H9 (cell line): ENCODE measurements at regions not wholly inside any gene's neighbourhood (a gene's known extent, or its start where the extent isn't known, plus 50 kb on each side); places are given as distances from the start of the nearest gene placed in this dataset.

Source experiments
- DNase-seq: peaks from one replicate; pipeline ENCODE4 v3.0.0-alpha.2; 2017
- H2AFZ ChIP-seq: one replicate; pipeline ENCODE4 v1.6.1; 2013; ENCODE audit warnings: mild to moderate bottlenecking, low read length, control low read depth, moderate library complexity
- H2AK5ac ChIP-seq: 2 replicates; pipeline ENCODE4 v1.6.1; 2013; ENCODE audit warnings: low read length, control low read depth, mixed read lengths; ENCODE audit not compliant: insufficient read length
- H2BK120ac ChIP-seq: one replicate; pipeline ENCODE4 v1.6.1; 2013; ENCODE audit warnings: low read depth, mild to moderate bottlenecking, low read length, control low read depth, inconsistent platforms; ENCODE audit not compliant: poor library complexity, severe bottlenecking
- H2BK12ac ChIP-seq: 2 replicates; pipeline ENCODE4 v1.6.1; 2013; ENCODE audit warnings: low read length, control low read depth, mixed read lengths, low read depth; ENCODE audit not compliant: insufficient read length
- H2BK15ac ChIP-seq: 2 replicates; pipeline ENCODE4 v1.6.1; 2013; ENCODE audit warnings: low read depth, low read length, control low read depth
- H2BK20ac ChIP-seq: one replicate; pipeline ENCODE4 v1.6.1; 2013; ENCODE audit warnings: low read depth, mild to moderate bottlenecking, low read length, control low read depth, inconsistent platforms; ENCODE audit not compliant: poor library complexity, severe bottlenecking
- H2BK5ac ChIP-seq: 2 replicates; pipeline ENCODE4 v1.6.1; 2013; ENCODE audit warnings: low read length, control low read depth, mixed read lengths; ENCODE audit not compliant: insufficient read length
- H3K14ac ChIP-seq: 2 replicates; pipeline ENCODE4 v1.6.1; 2013; ENCODE audit warnings: low read length, control low read depth; ENCODE audit not compliant: insufficient read depth
- H3K18ac ChIP-seq: 2 replicates; pipeline ENCODE4 v1.6.1; 2013; ENCODE audit warnings: low read depth, mild to moderate bottlenecking, mixed read lengths, low read length, control low read depth; ENCODE audit not compliant: insufficient read length
- H3K23ac ChIP-seq: 2 replicates; pipeline ENCODE4 v1.6.1; 2013; ENCODE audit warnings: low read length, control low read depth, mixed read lengths, low read depth; ENCODE audit not compliant: insufficient read length
- H3K23me2 ChIP-seq: 2 replicates; pipeline ENCODE4 v1.6.1; 2013; ENCODE audit warnings: low read depth, mild to moderate bottlenecking, mixed read lengths, low read length, control low read depth; ENCODE audit not compliant: insufficient read length, poor library complexity, severe bottlenecking
- H3K27ac ChIP-seq: 2 replicates; pipeline ENCODE4 v1.5.1; 2013; ENCODE audit warnings: low read length, control low read depth, mixed read lengths, low read depth; ENCODE audit not compliant: insufficient read length
- H3K27me3 ChIP-seq: 2 replicates; pipeline ENCODE4 v1.6.1; 2013; ENCODE audit warnings: low read length, control low read depth, inconsistent platforms; ENCODE audit not compliant: insufficient read depth
- H3K4ac ChIP-seq: 2 replicates; pipeline ENCODE4 v1.6.1; 2013; ENCODE audit warnings: low read depth, mild to moderate bottlenecking, control low read depth, inconsistent platforms, low read length, moderate library complexity
- H3K4me1 ChIP-seq: 2 replicates; pipeline ENCODE4 v1.6.1; 2013; ENCODE audit warnings: low read length, control low read depth, inconsistent platforms; ENCODE audit not compliant: insufficient read depth
- H3K4me2 ChIP-seq: 2 replicates; pipeline ENCODE4 v1.6.1; 2013; ENCODE audit warnings: low read length, control low read depth, mixed read lengths; ENCODE audit not compliant: insufficient read length, insufficient read depth
- H3K56ac ChIP-seq: 2 replicates; pipeline ENCODE4 v1.6.1; 2013; ENCODE audit warnings: low read depth, mild to moderate bottlenecking, mixed read lengths, low read length, control low read depth; ENCODE audit not compliant: insufficient read length
- H3K79me1 ChIP-seq: 2 replicates; pipeline ENCODE4 v1.6.1; 2013; ENCODE audit warnings: low read depth, mild to moderate bottlenecking, moderate library complexity, low read length, control low read depth, inconsistent platforms; ENCODE audit not compliant: insufficient read depth, poor library complexity, severe bottlenecking
- H3K79me2 ChIP-seq: 2 replicates; pipeline ENCODE4 v1.6.1; 2013; ENCODE audit warnings: low read length, control low read depth, inconsistent platforms; ENCODE audit not compliant: insufficient read depth
- H3K9ac ChIP-seq: 2 replicates; pipeline ENCODE4 v1.6.1; 2013; ENCODE audit warnings: low read length, control low read depth, mixed read lengths; ENCODE audit not compliant: insufficient read length; ENCODE audit errors: extremely low read depth
- H3K9me3 ChIP-seq: one replicate; pipeline ENCODE4 v1.6.1; 2013; ENCODE audit warnings: low read depth, low read length, inconsistent platforms; ENCODE audit not compliant: control insufficient read depth
- H3T11ph ChIP-seq: one replicate; pipeline ENCODE4 v1.6.1; 2013; ENCODE audit warnings: mild to moderate bottlenecking, low read length, control low read depth, inconsistent platforms
- H4K20me1 ChIP-seq: one replicate; pipeline ENCODE4 v1.6.1; 2013; ENCODE audit not compliant: control insufficient read depth, insufficient read length, insufficient read depth
- H4K5ac ChIP-seq: 2 replicates; pipeline ENCODE4 v1.6.1; 2013; ENCODE audit warnings: low read depth, mild to moderate bottlenecking, mixed read lengths, low read length, control low read depth; ENCODE audit not compliant: insufficient read length
- H4K8ac ChIP-seq: replicated peaks from 2 replicates; pipeline ENCODE4 v1.6.1; 2013; ENCODE audit warnings: low read length, control low read depth, mixed read lengths, low read depth; ENCODE audit not compliant: insufficient read length
- H4K91ac ChIP-seq: 2 replicates; pipeline ENCODE4 v1.6.1; 2013; ENCODE audit warnings: low read depth, mild to moderate bottlenecking, moderate library complexity, mixed read lengths, low read length, control low read depth; ENCODE audit not compliant: insufficient read length
- H3K27ac Mint-ChIP-seq, 3 experiments: 2 replicates in 2 of 3; 3 replicates in 1 of 3; pipeline ENCODE4 v1.8.0; 2020 to 2021; ENCODE audit warnings: mixed read lengths in 3 of 3, mild to moderate bottlenecking in 1 of 3, moderate library complexity in 1 of 3
- H3K27me3 Mint-ChIP-seq: 2 replicates; pipeline ENCODE4 v1.8.0; 2021; ENCODE audit warnings: low read depth, mild to moderate bottlenecking, moderate library complexity, mixed read lengths
- H3K36me3 Mint-ChIP-seq, 3 experiments: 2 replicates in 2 of 3; 3 replicates in 1 of 3; pipeline ENCODE4 v1.8.0; 2020 to 2021; ENCODE audit warnings: low read depth in 3 of 3, mixed read lengths in 3 of 3; ENCODE audit not compliant: insufficient read depth in 1 of 3
- H3K4me1 Mint-ChIP-seq, 2 experiments: 2 replicates each; pipeline ENCODE4 v1.8.0; 2020; ENCODE audit warnings: mixed read lengths in 2 of 2
- H3K4me3 Mint-ChIP-seq, 2 experiments: 2 replicates in 1 of 2; 3 replicates in 1 of 2; pipeline ENCODE4 v1.8.0; 2020 to 2021; ENCODE audit warnings: mild to moderate bottlenecking in 2 of 2, mixed read lengths in 2 of 2, moderate library complexity in 1 of 2
- H3K9me3 Mint-ChIP-seq, 2 experiments: 2 replicates in 1 of 2; 3 replicates in 1 of 2; pipeline ENCODE4 v1.8.0; 2020; ENCODE audit warnings: mild to moderate bottlenecking in 2 of 2, mixed read lengths in 2 of 2, moderate library complexity in 1 of 2
- WGBS: extraction: QIAGEN DNeasy Blood & Tissue Kit; methylation state at CpG from one replicate; pipeline ENCODE4 v1.1.7; 2013; ENCODE audit warnings: missing lambda C conversion rate, low lambda C conversion rate, mixed read lengths; ENCODE audit not compliant: insufficient read length; ENCODE audit errors: extremely low coverage; 5-methylcytosine and 5-hydroxymethylcytosine counted together
- TF ChIP-seq, protein P1 (sequence below): fragments of 200-600 bp; sonication (generic); conservative IDR thresholded peaks from 3 replicates; pipeline ENCODE4 v1.8.0; 2021; ENCODE audit warnings: antibody characterized with exemption, mild to moderate bottlenecking

GRCh38 chr6:4362326-4362725, 227.0 kb upstream of the ECI2 start:
- H3K79me2 ChIP-seq: no peaks in the 10 kb centered on the region
- peaks cover 8% of the 10 kb centered on the region; the same call in 1 of the 2 replicates for H3K4me1 ChIP-seq
- H3K79me1 ChIP-seq: no peaks in the 10 kb centered on the region
- H3K23ac ChIP-seq: no peak overlapping the region
- Mint-ChIP-seq H3K27ac (no peak overlapping the region), H3K27me3 (peaks cover 4% of the 10 kb centered on the region), H3K4me3 (no peak overlapping the region), H3K4me1 (peaks cover 20 to 24% of the 10 kb centered on the region in 2 experiments), H3K36me3 (no peaks in the 10 kb centered on the region; a peak in 1 of 7 replicates), H3K9me3 (peaks cover 0 to 4% of the 10 kb centered on the region in 2 experiments; a peak in 1 of 5 replicates)
- H3K4me2 ChIP-seq: no peak overlapping the region
- no peaks in the 10 kb centered on the region for H4K20me1 ChIP-seq
- no peak overlapping the region for H3K18ac ChIP-seq
- H3K9me3 ChIP-seq: no peaks in the 10 kb centered on the region
- no peak overlapping the region for H3K27ac ChIP-seq
- TF ChIP-seq, protein P1, sequence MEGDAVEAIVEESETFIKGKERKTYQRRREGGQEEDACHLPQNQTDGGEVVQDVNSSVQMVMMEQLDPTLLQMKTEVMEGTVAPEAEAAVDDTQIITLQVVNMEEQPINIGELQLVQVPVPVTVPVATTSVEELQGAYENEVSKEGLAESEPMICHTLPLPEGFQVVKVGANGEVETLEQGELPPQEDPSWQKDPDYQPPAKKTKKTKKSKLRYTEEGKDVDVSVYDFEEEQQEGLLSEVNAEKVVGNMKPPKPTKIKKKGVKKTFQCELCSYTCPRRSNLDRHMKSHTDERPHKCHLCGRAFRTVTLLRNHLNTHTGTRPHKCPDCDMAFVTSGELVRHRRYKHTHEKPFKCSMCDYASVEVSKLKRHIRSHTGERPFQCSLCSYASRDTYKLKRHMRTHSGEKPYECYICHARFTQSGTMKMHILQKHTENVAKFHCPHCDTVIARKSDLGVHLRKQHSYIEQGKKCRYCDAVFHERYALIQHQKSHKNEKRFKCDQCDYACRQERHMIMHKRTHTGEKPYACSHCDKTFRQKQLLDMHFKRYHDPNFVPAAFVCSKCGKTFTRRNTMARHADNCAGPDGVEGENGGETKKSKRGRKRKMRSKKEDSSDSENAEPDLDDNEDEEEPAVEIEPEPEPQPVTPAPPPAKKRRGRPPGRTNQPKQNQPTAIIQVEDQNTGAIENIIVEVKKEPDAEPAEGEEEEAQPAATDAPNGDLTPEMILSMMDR: no peak
- H3K27me3 ChIP-seq: no peaks in the 10 kb centered on the region; the same call in 1 of the 2 replicates
- H4K5ac ChIP-seq: no peak overlapping the region
- H2BK12ac ChIP-seq: no peak overlapping the region
- H3K56ac ChIP-seq: no peak overlapping the region
- no peak overlapping the region for H2BK20ac ChIP-seq
- no peak overlapping the region for H2AK5ac ChIP-seq
- no peak overlapping the region for H2BK15ac ChIP-seq
- no CpG with 5 or more reads among the region's 4 CpGs for WGBS
- no peak overlapping the region for H3K14ac ChIP-seq
- no peak overlapping the region for H4K8ac ChIP-seq
- no peaks in the 10 kb centered on the region for H3K23me2 ChIP-seq
- no peak overlapping the region for H2BK120ac ChIP-seq
- H3K9ac ChIP-seq: no peak overlapping the region
- no peak overlapping the region for H3K4ac ChIP-seq
- DNase-seq: no peak
- no peak overlapping the region for H4K91ac ChIP-seq
- H2AFZ ChIP-seq: no peak overlapping the region
- no peak overlapping the region for H2BK5ac ChIP-seq
- H3T11ph ChIP-seq: no peak overlapping the region
